GM18511 (cell line): ENCODE measurements at regions not wholly inside any gene's neighbourhood (a gene's known extent, or its start where the extent isn't known, plus 50 kb on each side); places are given as distances from the start of the nearest gene placed in this dataset.

Experiments used
- ATAC-seq: cut with Tn5 transposase; IDR thresholded peaks from one replicate; pipeline ENCODE4 v1.9.1; 2021; ENCODE audit warnings: mild to moderate bottlenecking, moderate library complexity; ENCODE audit not compliant: unreplicated experiment

- ATAC-seq: no peak
Measured at GRCh38 chr7:41198502-41198901, 504.4 kb downstream of the INHBA start.

GRCh38 chr7:41197769-41198168 is 505.1 kb downstream of the INHBA start:
- no peak for ATAC-seq

- ATAC-seq: no peak
Measured at GRCh38 chr7:41193738-41194282, 509.1 kb downstream of the INHBA start.

- ATAC-seq: no peak
Measured at GRCh38 chr7:41190581-41190980, 512.3 kb downstream of the INHBA start.

- no peak for ATAC-seq
Measured at GRCh38 chr7:41189866-41190265, 513.0 kb downstream of the INHBA start.

- no peak for ATAC-seq
Measured at GRCh38 chr7:41188163-41189130, 514.4 kb downstream of the INHBA start.

- no peak for ATAC-seq
Measured at GRCh38 chr7:41187322-41187721, 515.6 kb downstream of the INHBA start.

GRCh38 chr7:41185851-41186250 is 517.0 kb downstream of the INHBA start:
- ATAC-seq: no peak

- no peak for ATAC-seq
Measured at GRCh38 chr7:41183741-41184140, 519.1 kb downstream of the INHBA start.

- ATAC-seq: no peak
Measured at GRCh38 chr7:41182782-41183181, 520.1 kb downstream of the INHBA start.

GRCh38 chr7:41175435-41175834 is 527.5 kb downstream of the INHBA start:
- no peak for ATAC-seq

- no peak for ATAC-seq
Measured at GRCh38 chr7:41174521-41174920, 528.4 kb downstream of the INHBA start.

GRCh38 chr7:41170466-41170865 is 532.4 kb downstream of the INHBA start:
- no peak for ATAC-seq

- no peak for ATAC-seq
Measured at GRCh38 chr7:41169317-41169716, 533.6 kb downstream of the INHBA start.

- ATAC-seq: no peak
Measured at GRCh38 chr7:41167836-41168235, 535.1 kb downstream of the INHBA start.

- ATAC-seq: no peak
Measured at GRCh38 chr7:41164440-41164839, 538.5 kb downstream of the INHBA start.

- no peak for ATAC-seq
Measured at GRCh38 chr7:41163991-41164390, 538.9 kb downstream of the INHBA start.

GRCh38 chr7:41162612-41163011 is 540.3 kb downstream of the INHBA start:
- ATAC-seq: no peak

GRCh38 chr7:41161041-41161587 is 541.8 kb downstream of the INHBA start:
- ATAC-seq: no peak

- no peak for ATAC-seq
Measured at GRCh38 chr7:41156268-41156667, 546.6 kb downstream of the INHBA start.

GRCh38 chr7:41153268-41153667 is 549.6 kb downstream of the INHBA start:
- no peak for ATAC-seq

- no peak for ATAC-seq
Measured at GRCh38 chr7:41152179-41152678, 550.7 kb downstream of the INHBA start.
